Adrenal gland (tissue), 5 donors: ENCODE measurements at regions not wholly inside any gene's neighbourhood (a gene's known extent, or its start where the extent isn't known, plus 50 kb on each side); places are given as distances from the start of the nearest gene placed in this dataset.

Source experiments
- CTCF ChIP-seq, 6 experiments: fragments of 450-650 bp in 4 of 6; fragments of 200-600 bp in 2 of 6; sonication (generic) in 1 of 6; IDR thresholded peaks; 1 replicate in 5 of 6; 2 replicates in 1 of 6; pipeline versions ENCODE4 v1.5.1 to v1.8.0; 2016 to 2021; ENCODE audit warnings: antibody characterized with exemption in 6 of 6, mild to moderate bottlenecking in 2 of 6, moderate library complexity in 1 of 6
- POLR2A ChIP-seq, 2 donors: fragments of 450-650 bp; IDR thresholded peaks; one replicate each; pipeline ENCODE4 v1.6.1; 2017; ENCODE audit warnings: antibody characterized with exemption in 2 of 2, mild to moderate bottlenecking in 2 of 2, moderate library complexity in 1 of 2
- donor health status: DM: no; HTN: no; CAD: no.

DNA sequence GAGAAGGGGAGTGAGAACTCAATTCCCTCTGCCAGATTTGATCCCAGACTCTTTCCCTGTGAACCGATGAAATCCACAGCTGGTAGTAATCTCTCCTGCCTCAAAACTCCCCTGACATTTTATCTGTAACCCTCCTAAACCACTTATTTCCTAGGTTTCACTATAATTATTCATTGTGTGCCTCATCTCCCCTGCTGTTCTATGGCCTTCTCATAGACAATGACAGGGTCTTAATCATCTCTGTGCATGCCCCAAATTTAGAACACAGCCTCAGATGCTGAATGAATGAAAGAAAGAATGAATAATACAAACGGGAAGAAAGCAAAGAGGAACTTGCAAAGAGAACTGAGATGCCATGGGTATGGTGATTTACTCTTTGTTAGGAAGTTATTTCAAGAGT is 451.1 kb downstream of the HS3ST3B1 start:
- TF ChIP-seq CTCF (IDR thresholded peaks at IDR 0.05) (no peak), POLR2A (IDR thresholded peaks at IDR 0.05) (no peak)
